T-helper 9 cell (primary cell): ENCODE measurements at regions not wholly inside any gene's neighbourhood (a gene's known extent, or its start where the extent isn't known, plus 50 kb on each side); places are given as distances from the start of the nearest gene placed in this dataset.
"Not testable (repeated sequence)": the region's sequence is repeated elsewhere in the genome, so short reads cannot be mapped to it uniquely, and the experiment has no call there.

Experiments used
- DNase-seq: peaks from one replicate; pipeline ENCODE4 v3.0.0-alpha.2; 2020

DNA sequence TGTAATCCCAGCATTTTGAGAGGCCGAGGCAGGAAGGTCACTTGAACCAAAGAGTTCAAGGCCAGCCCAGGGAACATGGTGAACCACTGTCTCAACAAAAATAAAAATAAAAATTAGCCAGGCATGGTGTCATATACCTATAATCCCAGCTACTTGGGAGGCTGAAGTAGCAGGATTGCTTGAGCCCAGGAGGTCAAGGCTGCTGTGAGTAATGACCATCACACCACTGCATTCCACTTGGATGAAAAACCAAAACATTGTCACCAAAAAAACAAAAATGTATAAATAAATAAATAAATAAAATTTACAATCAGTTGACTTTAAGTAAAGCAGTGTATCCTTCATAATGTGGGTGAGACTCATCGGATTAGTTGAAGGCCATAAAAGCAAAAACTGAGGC, 541.4 kb downstream of the CSNK1G3 start:
- no peak for DNase-seq

DNA sequence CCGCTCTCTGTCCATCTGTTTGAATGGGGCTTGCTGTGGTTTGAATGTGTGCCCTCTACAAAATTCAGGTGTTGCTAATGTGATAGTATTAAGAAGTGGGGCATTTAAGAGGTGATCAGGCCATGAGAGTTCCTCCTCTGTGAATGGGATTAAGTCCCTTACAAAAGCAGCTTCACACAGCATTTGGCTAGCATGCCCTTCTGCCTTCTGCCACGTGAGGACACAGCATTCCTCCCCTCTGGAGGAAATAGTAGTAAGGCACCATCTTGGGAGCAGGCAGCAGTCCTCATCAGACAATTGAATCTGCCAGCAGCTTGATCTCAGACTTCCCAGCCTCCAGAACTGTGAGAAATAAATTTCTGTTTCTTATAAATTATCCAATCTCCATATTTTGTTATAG, 540.2 kb downstream of the CSNK1G3 start:
- no peak for DNase-seq

DNA sequence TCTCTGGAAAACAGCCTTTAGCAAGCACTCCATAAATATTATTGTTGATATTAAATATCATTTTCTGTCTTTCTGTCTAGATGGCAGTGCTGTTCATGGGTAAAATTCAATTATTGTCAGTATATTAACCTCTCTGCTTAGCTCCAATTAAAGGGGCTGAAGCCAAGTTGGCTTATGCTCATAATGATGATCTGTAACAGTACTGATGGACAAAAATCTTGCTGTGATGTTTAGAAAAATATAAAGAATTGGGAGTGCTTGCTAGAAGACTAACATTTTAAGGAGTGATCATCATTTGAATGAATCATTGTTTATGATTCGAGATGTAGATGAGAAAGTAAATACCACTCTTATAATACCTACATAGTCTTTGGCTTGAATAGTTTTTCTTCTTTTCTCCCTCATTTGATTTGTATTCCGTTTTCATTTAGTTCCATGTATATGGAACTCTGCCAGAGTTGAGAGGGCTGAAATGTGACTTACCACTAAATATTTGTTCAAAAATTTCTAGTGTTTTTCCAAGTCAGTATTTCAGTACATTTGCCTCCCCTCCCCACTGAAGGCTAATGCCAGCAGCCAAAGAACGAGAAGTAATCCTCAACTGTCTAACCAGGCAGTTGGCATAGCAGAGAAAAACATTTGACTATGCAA, 538.3 kb downstream of the CSNK1G3 start:
- no peak for DNase-seq

DNA sequence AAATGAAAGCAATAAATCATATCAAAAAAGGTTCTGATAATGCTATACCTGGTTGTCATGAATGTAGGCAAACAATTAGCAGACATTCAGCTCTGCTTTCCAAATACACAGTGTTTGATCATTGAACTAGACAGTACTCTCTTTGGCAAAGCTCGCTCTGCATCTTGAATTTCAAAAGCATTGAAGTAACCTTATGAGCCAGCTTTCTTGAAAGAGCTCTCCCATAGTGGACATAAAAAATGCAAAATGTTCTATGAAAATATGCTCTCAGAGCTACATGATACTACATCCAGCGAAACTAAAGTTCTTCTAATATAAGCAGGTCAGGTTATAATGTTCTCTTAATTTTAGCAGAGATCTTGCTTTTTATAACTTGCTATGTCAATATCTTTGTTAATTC, 533.4 kb downstream of the CSNK1G3 start:
- DNase-seq, result no peak

DNA sequence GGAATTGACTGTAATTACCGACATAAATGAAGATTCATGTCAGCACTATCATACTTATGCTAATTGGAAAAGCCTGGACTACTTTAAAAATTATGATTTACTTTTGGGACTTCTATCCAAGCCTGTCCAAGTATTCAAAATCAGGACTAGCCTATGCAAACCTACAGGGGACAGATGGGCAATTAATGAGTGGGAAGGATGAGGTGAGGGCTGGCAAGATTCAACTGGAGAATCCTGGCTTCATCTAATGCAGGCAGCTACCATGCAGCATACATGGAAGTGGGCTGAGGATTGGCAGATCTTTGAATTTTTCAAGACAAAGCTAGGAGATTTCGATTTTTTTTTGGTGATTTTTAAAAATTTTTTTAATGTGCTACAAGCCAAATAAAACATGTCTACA, 532.6 kb downstream of the CSNK1G3 start:
- no peak for DNase-seq

DNA sequence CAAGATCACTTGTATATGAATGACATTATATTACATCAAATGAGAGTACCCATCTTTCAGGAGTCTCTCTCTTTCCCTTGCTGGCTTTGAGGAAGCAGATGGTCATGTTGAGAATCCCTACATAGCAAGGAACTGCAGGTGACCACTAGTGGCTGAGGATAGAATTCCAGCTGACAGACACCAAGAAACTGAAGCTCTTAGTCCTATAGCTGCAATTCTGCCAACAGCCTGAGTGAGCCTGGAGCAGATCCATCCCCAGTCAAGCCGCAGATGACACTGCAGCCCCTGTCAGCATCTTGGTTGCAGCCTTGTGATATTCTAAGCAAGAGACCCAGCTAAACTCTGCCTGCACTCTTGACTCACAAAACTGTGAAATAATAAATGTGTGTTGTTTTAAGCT, 531.5 kb downstream of the CSNK1G3 start:
- no peak for DNase-seq

DNA sequence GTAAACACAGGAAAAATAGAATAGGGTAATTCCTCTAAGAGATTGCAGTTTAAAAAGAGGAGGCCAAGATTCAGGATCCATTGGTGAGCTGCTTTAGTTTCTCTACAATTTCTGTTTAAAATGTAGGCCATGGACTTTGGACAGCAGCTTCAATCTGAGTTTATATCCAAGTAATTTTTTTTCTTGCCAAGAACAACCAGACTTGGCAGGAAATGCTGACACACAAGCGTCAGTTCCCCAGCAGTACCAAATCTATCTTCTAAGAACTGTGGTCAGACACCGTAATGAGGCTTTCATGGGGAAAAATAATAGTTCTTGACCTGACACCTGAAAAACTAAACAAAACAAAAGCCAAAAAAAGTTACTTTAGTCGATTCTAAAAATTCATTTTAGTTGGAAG, 528.8 kb downstream of the CSNK1G3 start:
- DNase-seq, result no peak

DNA sequence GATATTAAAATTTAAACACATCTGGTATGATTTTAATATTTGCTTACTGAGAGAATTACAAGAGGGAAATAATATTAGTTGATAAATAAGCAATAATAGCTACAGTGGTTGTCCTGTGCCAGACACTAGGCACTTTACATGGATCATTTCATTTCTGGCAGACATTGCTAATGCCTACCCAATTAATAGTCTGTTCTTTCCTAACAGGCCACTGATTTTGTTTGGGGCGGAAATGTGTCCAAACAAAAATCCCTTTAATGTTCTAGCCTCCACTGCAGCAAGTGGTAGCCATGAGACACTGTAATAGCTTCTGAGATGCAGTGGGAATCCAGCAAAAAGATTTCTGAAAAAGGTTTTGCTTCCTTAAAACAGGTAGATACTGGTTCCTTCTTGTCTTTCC, 527.4 kb downstream of the CSNK1G3 start:
- no peak for DNase-seq

DNA sequence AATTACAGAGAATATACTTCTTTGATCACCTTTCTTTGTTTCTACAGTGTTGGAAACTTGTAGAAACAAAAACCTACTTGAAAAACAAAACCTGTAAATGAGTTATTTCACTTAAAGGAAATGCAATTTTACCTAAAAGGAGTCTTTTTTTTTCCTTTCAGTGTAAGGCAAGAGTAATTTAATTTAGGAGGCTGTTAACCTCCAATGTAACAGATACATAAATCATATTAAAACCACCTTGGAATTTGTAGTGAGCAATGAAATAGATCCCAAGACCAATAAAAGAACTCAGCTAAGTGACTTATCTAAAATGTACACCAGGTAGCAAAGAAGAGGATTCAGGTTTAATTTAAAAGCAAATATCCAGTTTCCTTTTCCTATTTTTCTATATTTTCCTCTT, 524.8 kb downstream of the CSNK1G3 start:
- no peak for DNase-seq

DNA sequence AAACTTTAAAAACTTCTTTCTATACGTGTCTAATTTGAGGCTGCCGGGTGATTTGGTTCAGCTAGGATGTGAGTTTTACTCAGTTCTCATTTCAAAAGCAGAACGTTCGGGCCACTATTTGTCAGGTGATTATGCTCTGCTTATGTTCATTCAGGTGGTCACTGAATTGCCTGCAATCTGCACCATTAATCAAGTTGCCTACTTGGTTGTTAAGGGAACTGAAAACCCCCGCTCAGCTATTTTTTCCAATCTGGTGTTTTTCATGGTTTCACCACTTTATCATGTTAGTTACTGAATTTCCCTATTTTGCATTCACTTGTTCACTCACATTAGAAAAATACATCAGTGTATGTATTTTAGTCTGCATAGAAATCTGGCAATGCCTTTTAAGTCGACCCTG, 523.0 kb downstream of the CSNK1G3 start:
- no peak for DNase-seq

DNA sequence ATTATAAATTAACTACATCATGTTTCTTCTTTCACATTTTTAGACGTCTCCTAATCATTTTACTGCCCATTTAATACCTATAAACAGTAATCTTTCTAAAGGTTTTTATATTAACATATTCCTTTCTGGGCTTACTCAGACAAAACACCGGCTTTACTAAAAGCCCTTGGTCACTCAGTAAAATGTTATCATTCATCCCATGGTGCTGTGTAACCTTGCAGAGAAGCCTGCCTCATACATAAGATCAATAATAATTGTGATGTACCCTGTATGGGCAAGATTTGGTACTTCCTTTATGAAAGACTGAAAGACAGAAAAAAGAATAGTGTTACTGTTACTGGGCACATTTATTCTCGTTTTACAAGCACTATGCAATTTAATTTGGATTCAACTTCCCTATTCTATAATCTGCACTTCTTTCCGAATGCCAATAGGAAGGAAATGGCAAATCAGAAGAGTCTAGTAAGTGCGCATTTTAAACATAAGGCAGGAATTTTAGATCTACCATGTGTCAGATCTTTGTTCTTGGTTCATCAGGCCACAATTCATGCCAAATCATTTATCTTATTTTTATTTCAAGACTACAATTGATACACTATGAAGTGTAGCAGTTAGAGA, 522.2 kb downstream of the CSNK1G3 start:
- DNase-seq, result no peak

DNA sequence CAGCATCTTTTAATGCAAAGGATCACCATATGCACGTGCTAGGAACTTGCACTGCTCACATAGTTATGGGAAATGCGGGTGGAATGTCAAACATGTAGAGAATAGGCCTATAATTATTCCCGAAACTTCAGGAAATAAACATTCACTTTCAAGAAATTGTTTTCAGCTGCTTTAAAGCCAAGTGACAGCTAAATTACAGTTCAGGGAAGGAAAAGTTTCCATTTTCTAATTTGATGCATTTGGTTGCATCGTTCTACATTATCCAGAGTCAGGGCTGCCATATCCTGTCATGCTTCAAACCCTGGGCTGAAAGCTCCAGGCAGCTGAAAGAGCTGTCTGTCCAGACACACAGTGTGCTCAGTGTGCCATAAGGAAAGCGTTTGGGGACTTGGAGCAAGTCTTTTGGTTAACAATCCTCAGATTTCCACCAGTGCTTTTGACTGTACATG, 518.1 kb downstream of the CSNK1G3 start:
- no peak for DNase-seq

DNA sequence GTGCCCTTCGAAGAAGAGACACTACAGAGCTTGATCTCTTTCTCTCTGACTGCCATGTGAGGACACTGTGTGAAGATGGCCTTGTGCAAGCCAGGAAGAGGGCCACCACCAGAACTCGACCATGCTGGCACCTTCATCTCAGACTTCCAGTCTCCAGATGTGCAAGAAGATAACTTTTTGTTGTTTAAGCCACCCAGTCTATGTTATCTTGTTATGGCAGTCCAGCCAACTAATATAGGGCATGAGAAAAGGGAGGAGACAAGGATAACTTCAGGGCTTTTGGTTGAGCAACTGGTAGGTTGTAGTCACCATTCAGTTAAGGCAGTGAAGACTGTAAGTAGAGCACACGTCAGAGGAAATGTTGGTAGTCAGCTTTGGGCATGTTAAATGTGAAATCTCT, 515.5 kb downstream of the CSNK1G3 start:
- DNase-seq, result no peak

DNA sequence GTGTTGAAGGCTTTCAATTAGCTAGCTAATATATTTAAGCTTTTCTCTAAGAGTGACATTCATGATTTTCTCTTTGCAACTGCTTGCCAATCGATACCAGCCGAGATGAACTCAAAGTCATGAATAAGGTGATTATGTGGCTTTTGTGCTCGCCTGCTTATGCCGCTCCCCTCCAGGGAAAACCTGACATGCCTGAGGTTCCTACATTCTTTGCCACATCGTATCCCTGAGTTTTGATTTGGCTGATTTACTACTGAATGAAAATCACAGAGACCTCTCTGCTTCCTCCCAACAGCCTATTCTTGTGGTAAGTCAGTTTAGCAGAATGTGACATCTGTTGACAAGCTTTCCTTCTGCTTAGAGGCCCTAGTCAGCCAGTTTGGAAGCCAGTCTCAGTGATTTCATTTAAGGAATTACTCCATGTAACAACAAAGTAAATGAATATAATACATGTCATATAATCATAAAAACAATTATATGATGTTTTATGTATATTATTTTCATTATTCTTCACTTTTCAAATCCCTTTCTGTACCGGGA, 513.4 kb downstream of the CSNK1G3 start:
- no peak for DNase-seq

DNA sequence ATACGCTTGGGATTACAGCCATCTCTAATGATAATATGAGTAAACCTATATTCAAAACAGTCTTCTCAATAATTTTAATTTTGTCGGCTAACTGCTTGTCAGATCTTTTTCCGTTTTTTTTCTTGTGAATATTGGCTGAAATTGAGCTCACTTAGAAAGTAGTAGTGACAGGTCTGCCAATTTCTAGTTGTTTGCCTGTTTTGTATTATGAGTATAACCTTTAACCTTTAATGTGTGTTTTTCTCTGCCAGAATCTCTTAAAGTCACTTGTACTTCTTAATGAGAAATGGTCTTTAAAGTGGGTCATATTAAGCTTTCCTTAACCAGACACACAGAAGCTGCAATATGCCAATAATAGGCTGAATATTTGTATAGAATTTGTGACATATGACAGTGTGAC, 511.0 kb downstream of the CSNK1G3 start:
- no peak for DNase-seq

DNA sequence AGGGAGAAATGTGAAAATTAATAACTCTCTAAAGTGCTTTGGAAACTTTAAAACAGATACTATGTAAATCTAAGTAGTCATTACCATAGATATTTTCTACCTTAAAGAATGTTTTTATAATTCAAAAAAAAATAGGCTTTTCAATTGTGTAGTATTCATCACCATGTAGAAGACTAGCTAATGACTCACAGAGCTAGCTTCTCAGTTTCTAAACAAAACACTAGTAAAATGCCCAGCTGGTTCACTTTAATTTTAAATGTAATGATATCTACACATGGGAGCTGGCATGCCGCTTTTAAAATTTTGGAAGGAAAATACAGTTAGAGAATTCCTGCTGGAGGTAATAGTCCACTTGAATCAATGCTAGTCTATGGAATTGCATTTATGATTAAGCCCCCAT, 509.8 kb downstream of the CSNK1G3 start:
- no peak for DNase-seq

DNA sequence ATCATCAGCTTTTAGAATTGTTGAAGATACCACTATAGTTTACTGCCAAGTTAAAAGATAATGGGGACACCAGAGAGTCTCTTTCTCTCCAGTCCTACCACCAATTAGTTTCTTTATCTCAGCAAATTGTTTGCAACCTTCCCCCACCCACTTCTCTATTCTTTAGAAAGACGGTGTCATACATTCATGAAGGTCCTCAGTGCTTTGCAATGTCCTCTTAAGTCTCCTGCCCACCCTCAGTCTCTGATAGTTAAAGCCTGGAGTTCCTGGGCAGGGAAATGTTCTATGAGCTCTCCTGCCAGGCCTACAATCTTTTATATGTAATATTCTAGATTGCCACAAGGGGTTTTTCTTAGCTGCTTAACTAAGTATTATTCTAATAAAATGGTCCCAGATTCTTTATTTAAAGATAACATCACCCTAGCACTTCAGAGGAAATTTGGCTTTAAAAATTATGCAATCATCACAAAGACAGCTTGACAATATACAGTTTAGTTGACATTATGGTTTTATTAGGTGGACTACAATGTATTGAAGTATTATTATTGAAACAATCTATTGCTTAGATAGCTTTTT, 509.2 kb downstream of the CSNK1G3 start:
- DNase-seq, result no peak

DNA sequence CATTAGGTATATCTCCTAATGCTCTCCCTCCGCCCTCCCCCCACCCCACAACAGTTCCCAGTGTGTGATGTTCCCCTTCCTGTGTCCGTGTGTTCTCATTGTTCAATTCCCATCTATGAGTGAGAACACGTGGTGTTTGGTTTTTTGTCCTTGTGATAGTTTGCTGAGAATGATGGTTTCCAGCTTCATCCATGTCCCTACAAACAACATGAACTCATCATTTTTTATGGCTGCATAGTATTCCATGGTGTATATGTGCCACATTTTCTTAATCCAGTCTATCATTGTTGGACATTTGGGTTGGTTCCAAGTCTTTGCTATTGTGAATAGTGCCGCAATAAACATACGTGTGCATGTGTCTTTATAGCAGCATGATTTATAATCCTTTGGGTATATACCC, 505.3 kb downstream of the CSNK1G3 start:
- DNase-seq, result not testable (repeated sequence)

DNA sequence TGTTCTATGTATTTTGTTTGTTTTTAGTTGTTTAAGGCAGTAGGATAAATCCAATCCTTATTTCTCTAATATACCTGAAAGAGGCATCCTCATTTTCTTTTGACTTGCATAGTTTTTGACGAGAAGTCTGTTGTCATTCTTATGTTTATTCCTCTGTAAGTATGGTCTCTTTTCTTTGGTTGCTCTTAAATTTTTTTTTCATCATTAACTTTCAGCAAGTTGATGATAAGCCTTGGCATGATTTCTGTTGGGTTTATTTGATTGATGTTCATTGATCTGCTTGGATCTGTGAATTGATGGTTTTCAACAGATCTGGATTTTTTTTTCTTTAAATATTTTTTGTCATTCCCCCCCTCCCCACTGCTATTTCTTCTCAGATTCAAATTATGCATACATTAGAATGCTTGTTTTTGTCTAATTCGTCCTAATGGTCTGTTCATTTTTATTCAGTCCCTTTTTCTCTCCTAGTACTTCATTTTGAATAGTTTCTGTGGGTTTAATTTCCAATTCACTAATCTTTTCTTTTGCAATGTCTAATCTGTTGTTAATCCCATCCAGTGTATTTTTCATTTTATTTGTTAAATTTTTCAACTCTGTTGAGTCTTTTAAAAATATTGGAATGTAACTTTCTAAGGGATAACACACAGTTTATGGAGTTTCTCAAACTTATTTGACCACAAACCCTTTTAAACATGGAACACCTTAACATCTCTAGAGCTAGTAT, 495.9 kb downstream of the CSNK1G3 start:
- DNase-seq, result no peak

DNA sequence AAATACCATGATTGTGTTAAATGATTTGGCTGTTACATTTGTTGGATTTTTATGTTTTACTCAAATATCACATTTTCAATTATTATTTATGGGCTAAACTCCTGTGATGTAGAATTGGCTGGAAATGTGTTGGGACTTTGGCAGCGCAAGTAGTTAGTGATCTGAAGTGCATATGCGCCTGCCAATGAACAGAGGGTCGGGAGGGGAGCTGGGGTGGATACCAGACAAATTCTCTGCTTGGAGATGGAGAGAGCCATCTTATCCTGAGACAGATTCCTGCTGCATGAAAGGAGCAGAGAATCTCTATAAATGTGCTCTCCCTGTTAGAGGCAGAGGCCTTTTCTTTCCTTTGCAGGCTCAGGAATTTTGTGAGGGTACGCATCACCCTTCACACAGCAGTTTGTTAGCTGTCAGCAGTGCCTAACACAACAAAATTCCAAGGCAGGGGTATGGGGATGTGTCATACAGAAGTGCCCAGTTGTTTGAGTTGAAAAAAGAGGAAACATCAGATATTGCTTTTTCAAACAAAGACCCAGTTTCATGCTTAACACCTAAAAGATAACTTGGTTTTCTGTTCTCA, 489.1 kb downstream of the CSNK1G3 start:
- DNase-seq, result no peak

DNA sequence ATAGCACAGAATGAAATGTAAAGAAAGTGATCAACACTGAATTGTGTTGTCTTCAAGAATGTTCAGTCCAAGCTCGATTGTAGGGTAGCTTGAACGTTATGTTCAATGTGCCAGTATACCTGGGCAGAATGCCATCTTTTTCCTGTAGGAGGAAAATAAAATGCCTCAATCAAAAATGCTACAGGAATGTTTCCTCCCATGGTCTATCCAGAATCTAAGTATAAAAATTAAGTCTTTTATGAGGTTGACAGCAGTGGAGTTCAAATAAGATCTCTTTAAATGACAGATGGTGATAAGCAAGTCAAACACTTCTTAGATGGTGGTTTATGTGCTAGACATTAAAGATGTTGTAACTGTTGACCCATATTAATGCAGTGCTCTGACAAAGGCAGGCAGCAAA, 488.6 kb downstream of the CSNK1G3 start:
- no peak for DNase-seq

DNA sequence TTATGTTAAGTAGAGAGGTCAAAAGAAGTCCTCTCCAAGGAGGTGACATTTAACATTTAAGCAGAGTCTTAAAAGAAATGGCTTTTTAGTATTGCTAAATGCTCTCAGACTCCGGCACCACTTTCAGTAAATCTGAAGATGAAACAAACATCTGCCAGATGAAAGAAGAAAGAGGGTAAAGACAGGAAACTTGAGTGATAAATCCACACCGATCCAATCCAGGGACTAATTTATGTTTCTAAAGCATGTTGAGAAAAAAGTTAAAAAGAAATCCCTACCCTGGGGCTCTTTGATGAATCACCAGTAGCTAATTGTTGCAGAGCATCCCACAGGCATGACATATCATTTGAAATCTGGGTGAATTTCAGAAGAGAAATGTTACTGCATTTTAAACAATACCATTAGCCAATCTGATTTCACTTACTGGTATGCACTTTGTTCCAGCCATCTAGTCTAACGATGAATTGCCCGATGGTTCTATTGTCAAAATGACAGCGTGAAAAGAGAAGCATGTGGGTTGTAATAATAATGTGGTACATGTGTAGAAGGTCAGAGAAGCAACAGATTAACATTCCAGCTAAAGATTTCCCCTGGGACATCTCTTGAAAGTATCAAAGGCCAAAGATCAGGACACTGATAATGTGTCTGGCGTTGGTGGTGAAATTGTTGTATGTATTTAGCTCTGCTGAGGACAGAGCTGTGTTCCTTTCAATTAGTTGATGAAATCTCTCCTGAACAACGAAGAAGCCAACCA, 485.7 kb downstream of the CSNK1G3 start:
- no peak for DNase-seq

DNA sequence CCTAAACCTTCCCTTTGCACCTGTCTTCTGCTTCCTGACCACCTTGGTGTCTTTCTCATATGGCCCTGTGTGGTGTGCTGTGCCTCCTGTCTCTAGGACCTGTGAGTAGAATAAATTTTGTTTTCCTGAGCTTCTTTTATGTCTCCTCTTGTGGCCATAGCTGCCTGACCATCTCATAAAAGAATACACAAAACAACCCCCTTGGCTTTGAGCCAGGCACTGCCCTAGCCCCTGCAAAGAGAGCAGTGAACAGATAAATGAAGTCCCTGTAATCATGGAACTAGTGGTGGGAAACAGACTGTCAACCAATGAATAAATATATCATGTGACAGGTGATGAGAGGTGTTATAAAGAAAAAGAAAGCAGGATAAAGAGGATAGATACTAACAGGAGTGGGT, 485.1 kb downstream of the CSNK1G3 start:
- no peak for DNase-seq
